Testis (tissue), 2 donors: ENCODE measurements at regions not wholly inside any gene's neighbourhood (a gene's known extent, or its start where the extent isn't known, plus 50 kb on each side); places are given as distances from the start of the nearest gene placed in this dataset.

Experiments used
- POLR2A ChIP-seq: fragments of 450-650 bp; IDR thresholded peaks from one replicate; pipeline ENCODE4 v1.6.1; 2017; ENCODE audit warnings: antibody characterized with exemption, mild to moderate bottlenecking, moderate library complexity
- TF ChIP-seq, protein P1 (sequence below), 3 experiments: fragments of 450-650 bp in 2 of 3; fragments of 200-600 bp in 1 of 3; sonication (generic) in 1 of 3; IDR thresholded peaks; one replicate each; pipeline ENCODE4 v1.5.1; 2016 to 2019; ENCODE audit warnings: antibody characterized with exemption in 3 of 3, mild to moderate bottlenecking in 2 of 3, moderate library complexity in 1 of 3

DNA sequence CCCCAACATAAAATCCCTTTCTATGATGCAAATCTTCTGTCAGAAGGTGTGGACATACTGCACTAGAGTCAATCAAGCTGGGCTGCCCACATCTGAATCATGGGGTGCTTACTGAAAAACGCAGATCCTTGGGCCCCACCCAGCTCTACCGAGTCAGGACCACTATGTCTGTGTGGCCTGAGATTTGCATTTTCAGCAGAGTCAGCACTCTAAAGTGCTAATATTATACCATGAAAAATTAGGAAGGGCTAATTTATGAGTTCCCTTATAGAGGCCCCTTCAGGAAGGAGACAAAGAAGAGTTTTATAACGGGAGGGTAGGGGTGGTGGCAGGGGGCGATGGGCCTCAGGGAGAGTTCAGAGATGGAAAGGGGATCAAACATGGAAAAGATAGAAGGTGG is 163.3 kb upstream of the NABP1 start:
- TF ChIP-seq, protein P1, sequence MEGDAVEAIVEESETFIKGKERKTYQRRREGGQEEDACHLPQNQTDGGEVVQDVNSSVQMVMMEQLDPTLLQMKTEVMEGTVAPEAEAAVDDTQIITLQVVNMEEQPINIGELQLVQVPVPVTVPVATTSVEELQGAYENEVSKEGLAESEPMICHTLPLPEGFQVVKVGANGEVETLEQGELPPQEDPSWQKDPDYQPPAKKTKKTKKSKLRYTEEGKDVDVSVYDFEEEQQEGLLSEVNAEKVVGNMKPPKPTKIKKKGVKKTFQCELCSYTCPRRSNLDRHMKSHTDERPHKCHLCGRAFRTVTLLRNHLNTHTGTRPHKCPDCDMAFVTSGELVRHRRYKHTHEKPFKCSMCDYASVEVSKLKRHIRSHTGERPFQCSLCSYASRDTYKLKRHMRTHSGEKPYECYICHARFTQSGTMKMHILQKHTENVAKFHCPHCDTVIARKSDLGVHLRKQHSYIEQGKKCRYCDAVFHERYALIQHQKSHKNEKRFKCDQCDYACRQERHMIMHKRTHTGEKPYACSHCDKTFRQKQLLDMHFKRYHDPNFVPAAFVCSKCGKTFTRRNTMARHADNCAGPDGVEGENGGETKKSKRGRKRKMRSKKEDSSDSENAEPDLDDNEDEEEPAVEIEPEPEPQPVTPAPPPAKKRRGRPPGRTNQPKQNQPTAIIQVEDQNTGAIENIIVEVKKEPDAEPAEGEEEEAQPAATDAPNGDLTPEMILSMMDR (IDR thresholded peaks at IDR 0.05) = no peak
- TF ChIP-seq POLR2A = no peak
